ENCODE measurements at regions not wholly inside any gene's neighbourhood (a gene's known extent, or its start where the extent isn't known, plus 50 kb on each side); places are given as distances from the start of the nearest gene placed in this dataset.

DNA sequence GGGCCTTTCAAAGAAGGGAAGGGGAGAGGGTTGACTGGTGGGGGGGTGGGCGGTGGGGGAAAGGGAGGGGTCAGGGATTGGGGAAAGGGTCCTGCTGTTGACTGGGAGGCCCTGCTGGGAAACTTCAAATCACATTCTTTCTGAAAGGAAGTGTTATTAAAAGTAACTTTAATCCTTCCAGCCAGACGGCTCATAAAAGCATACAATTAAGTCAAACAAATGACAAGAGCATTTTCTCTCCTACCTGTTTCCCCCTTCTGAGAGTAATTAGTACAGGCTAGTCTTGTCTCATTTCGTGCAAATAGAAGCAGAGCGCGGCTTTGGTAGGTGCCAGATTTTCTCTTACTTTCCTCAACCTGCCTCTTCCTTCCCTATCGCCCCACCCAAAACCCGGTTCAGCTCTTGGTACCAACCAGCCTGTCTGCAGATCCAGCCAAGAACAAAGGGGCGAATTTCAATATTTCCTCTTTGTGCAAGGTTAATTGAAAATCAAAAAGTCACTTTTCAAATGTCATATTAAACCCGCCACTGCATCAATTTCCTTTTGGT is 2112.6 kb upstream of the PIK3C3 start:
- DNase-seq (ENCODE audit: low read depth) (no peak), FAIRE-seq (no peak)
- no peaks in the 10 kb centered on the region for H3K36me3 ChIP-seq (ENCODE audit: control insufficient read depth, insufficient read depth, low read length)
- peaks cover 5% of the 10 kb centered on the region for H3K27me3 ChIP-seq (ENCODE audit: control insufficient read depth, insufficient read depth, low read length)
- H3K4me3 ChIP-seq (ENCODE audit: low read depth, low read length): no peak overlapping the region
- TF ChIP-seq, protein P1, sequence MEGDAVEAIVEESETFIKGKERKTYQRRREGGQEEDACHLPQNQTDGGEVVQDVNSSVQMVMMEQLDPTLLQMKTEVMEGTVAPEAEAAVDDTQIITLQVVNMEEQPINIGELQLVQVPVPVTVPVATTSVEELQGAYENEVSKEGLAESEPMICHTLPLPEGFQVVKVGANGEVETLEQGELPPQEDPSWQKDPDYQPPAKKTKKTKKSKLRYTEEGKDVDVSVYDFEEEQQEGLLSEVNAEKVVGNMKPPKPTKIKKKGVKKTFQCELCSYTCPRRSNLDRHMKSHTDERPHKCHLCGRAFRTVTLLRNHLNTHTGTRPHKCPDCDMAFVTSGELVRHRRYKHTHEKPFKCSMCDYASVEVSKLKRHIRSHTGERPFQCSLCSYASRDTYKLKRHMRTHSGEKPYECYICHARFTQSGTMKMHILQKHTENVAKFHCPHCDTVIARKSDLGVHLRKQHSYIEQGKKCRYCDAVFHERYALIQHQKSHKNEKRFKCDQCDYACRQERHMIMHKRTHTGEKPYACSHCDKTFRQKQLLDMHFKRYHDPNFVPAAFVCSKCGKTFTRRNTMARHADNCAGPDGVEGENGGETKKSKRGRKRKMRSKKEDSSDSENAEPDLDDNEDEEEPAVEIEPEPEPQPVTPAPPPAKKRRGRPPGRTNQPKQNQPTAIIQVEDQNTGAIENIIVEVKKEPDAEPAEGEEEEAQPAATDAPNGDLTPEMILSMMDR (IDR thresholded peaks at IDR 0.05; ENCODE audit: insufficient read depth, low read length, severe bottlenecking): no peak

DNA sequence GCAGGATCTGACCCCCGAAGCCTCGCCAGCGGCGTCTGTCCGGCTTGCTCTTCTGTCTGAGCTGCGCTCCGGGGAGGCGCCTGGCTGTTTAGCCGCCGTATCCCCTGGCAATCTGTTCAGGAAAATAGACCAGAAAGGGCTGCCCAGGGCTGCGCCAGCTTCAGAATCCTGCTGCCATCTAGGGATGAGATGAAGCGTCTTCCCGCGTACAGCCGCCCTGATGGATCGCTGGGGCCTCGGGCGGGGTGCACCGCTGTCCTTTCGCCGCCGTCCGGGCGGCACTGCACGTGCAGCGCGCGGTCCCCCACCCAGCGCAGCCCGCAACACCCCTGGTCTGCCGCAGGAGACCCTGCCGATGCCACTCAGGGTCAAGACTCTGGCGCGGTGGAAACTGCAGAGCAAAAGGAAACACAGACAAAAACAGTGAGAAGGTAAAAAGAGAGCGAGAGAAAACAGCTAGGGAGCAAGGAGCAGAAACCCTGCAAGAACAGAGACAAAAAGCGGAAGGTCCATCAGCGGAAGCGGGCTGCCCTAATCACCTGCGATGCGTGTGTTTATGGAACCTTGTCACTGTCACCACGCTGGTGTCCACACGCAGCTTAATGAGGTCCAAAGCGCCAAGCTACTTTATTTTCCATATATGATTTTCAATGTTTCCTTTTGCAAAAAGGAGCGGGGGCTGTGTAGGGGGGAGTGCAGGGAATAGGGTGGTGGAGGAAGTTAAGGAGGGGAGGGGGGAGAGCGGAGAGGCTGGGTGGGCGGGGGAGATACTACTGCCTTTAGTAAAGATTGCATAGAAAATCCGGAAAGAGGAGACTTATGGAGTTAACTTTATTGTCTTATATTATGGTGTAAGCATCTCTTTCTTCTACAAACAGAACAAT is 2113.3 kb upstream of the PIK3C3 start:
- H3K4me3 ChIP-seq (ENCODE audit: low read depth, low read length): peak overlapping the region; percentile 33
- FAIRE-seq: no peak
- peak; percentile 39 for DNase-seq (ENCODE audit: low read depth)

DNA sequence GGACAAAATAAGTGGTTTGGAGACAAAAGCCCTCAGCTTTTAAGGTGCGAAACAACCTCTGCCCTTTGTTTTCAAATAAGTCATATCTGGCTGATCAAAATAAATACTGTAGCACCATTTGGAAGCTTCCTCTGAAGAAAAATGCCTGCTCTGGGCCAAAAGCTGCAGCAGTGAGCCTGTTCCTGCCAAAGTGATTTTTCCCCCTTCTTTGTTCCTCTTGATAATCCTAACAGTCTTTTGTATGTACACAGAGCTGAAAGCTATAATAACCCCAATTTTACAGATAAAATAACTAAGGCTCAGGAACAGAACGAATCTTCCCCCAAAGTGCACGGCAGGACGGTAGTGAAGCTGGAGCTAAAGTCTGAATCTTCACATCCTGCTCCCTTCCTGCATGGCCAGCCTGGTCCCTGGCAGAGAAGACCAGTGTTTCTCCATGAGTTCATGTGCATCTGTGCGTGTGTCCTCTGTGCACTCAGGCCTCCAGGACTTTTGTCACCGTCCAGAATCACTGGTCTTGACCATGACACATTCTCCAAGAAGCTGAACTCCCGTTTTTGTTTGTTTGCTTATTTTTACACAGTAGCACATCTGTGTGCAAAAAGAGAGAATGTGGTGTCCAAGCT is 2114.1 kb upstream of the PIK3C3 start:
- H3K36me3 ChIP-seq (ENCODE audit: control insufficient read depth, insufficient read depth, low read length): no peaks in the 10 kb centered on the region
- H3K4me3 ChIP-seq (ENCODE audit: low read depth, low read length): no peak overlapping the region
- DNase-seq (ENCODE audit: low read depth): no peak
- FAIRE-seq: no peak
- H3K27me3 ChIP-seq (ENCODE audit: control insufficient read depth, insufficient read depth, low read length): peaks cover 5% of the 10 kb centered on the region
- TF ChIP-seq, protein P1 (IDR thresholded peaks at IDR 0.05; ENCODE audit: insufficient read depth, low read length, severe bottlenecking): no peak

More for the DNA sequence above, 2113.3 kb upstream of the PIK3C3 start:
- Histone ChIP-seq H3K27me3 (ENCODE audit: control insufficient read depth, insufficient read depth, low read length) (peaks cover 5% of the 10 kb centered on the region), H3K36me3 (ENCODE audit: control insufficient read depth, insufficient read depth, low read length) (no peaks in the 10 kb centered on the region)
- TF ChIP-seq, protein P1 (IDR thresholded peaks at IDR 0.05; ENCODE audit: insufficient read depth, low read length, severe bottlenecking): peak; percentile 68

DNA sequence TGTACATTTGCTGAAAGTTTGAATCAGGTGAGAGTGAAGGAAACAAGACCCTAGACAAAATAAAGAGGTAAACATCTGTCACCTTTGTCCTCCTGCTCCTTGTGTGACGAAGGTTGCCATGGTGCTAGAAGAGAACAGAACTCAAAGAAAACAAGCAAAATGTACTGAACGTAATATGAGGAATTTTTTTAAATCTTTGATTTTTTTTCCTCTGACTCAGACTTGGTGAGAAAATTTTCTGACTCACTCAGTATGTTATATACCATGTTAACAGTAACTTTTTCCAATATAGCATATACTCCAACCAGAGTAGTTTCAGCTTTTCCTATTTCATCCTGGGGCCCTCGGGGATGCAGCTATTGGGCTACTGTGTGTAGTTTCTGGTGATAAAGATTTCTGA is 2114.6 kb upstream of the PIK3C3 start:
- peak; percentile 48 for DNase-seq (ENCODE audit: low read depth)
- no peak for FAIRE-seq
- Histone ChIP-seq H3K4me3 (ENCODE audit: low read depth, low read length) (no peak overlapping the region), H3K27me3 (ENCODE audit: control insufficient read depth, insufficient read depth, low read length) (peaks cover 5% of the 10 kb centered on the region), H3K36me3 (ENCODE audit: control insufficient read depth, insufficient read depth, low read length) (no peaks in the 10 kb centered on the region)
- TF ChIP-seq, protein P1 (IDR thresholded peaks at IDR 0.05; ENCODE audit: insufficient read depth, low read length, severe bottlenecking): no peak

DNA sequence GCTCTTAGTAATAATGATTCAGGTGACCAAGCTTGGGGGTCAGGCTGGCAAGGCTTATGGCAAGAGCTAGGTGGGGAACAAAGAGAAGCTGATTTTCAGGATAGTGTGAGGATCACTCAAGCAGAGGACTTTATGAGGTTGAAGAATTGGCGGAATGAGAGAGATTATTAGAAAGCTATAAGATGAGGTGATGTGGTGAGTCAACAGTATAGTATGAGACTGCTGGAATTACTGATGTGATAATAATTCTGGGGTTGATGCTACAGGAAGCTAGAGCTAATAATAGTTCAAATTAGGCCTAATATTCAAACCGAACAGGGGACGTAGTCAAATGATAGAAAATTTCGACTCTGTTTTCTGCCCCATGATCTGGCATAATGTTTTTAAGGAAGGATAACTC is 2115.3 kb upstream of the PIK3C3 start:
- DNase-seq (ENCODE audit: low read depth) (peak; percentile 42), FAIRE-seq (no peak)
- Histone ChIP-seq H3K36me3 (ENCODE audit: control insufficient read depth, insufficient read depth, low read length) (no peaks in the 10 kb centered on the region), H3K4me3 (ENCODE audit: low read depth, low read length) (no peak overlapping the region), H3K27me3 (ENCODE audit: control insufficient read depth, insufficient read depth, low read length) (peaks cover 5% of the 10 kb centered on the region)
- TF ChIP-seq, protein P1 (IDR thresholded peaks at IDR 0.05; ENCODE audit: insufficient read depth, low read length, severe bottlenecking): no peak

Measured in bronchial epithelial cell (primary cell).